HCT116 (cell line): ENCODE measurements at regions not wholly inside any gene's neighbourhood (a gene's known extent, or its start where the extent isn't known, plus 50 kb on each side); places are given as distances from the start of the nearest gene placed in this dataset.

ENCODE experiments used
- ATAC-seq: fragments of 200-7000 bp; cut with Tn5 transposase; 2 replicates; pipeline ENCODE4 v1.9.1; 2020; ENCODE audit warnings: mild to moderate bottlenecking, moderate library complexity
- BruUV-seq: library from RNA; stranded (reverse); fragments of 400-500 nt; replicated peaks from 2 replicates; lab custom pipeline; 2021; lab: Mats Ljungman, UMichigan
- CTCF ChIA-PET: fragments of 300-600 bp; sonication (Branson Sonifier 250); formaldehyde crosslinking; loops from one replicate; lab custom pipeline; 2021; ENCODE audit warnings: antibody characterized with exemption; lab: Charles Lee
- POLR2A ChIA-PET: fragments of 300-600, 350-600 bp; sonication (Branson Sonifier 250); formaldehyde crosslinking; loops from one replicate; lab custom pipeline; 2021; ENCODE audit warnings: antibody characterized with exemption; lab: Charles Lee
- RAD21 ChIA-PET, 2 experiments: fragments of 300-600 bp; sonication (Branson Sonifier 250); formaldehyde crosslinking; loops; one replicate each; lab custom pipeline; 2023; ENCODE audit warnings: low total read pairs in 2 of 2; ENCODE audit not compliant: uncharacterized antibody in 2 of 2, unreplicated experiment in 2 of 2, low non-redundant PET in 1 of 2; lab: Charles Lee
- DNase-seq: peaks from one replicate; pipeline ENCODE4 v3.0.0-alpha.2; 2010; ENCODE audit warnings: low read depth, low spot score
- H2AFZ ChIP-seq: fragments of 200-600 bp; shearing (Covaris generic), sonication (generic); 2 replicates; pipeline ENCODE4 v1.6.1; 2017; ENCODE audit warnings: low read depth, mixed run types, mixed read lengths, antibody characterized with exemption, low read length; ENCODE audit not compliant: poor library complexity, severe bottlenecking
- H3K27ac ChIP-seq: 2 replicates; pipeline ENCODE4 v1.5.1; 2012; ENCODE audit warnings: low read depth, low read length
- H3K27me3 ChIP-seq: fragments of 200-600 bp; sonication (generic); 2 replicates; pipeline ENCODE4 v1.6.1; 2016; ENCODE audit warnings: mixed run types, low read length, mixed read lengths; ENCODE audit not compliant: insufficient read depth
- H3K36me3 ChIP-seq, 2 experiments: fragments of 200-500 bp in 1 of 2; fragments of 200-600 bp in 1 of 2; sonication (Bioruptor generic) in 1 of 2; sonication (generic) in 1 of 2; 2 replicates each; pipeline versions ENCODE4 v1.5.1 to v1.6.1; 2014 to 2016; ENCODE audit warnings: low read length in 2 of 2, inconsistent platforms in 1 of 2, mixed read lengths in 1 of 2, mixed run types in 1 of 2; ENCODE audit not compliant: insufficient read depth in 2 of 2, control insufficient read depth in 1 of 2
- H3K4me1 ChIP-seq, 2 experiments: fragments of 200-600 bp in 1 of 2; sonication (generic) in 1 of 2; 2 replicates each; pipeline versions ENCODE4 v1.5.1 to v1.6.1; 2012 to 2017; ENCODE audit warnings: low read length in 2 of 2, inconsistent platforms in 1 of 2, mild to moderate bottlenecking in 1 of 2, mixed read lengths in 1 of 2, mixed run types in 1 of 2, moderate library complexity in 1 of 2; ENCODE audit not compliant: insufficient read depth in 2 of 2, control insufficient read depth in 1 of 2
- H3K4me2 ChIP-seq: fragments of 200-600 bp; sonication (generic); 2 replicates; pipeline ENCODE4 v1.6.1; 2017; ENCODE audit warnings: mixed run types, low read length, mixed read lengths
- H3K4me3 ChIP-seq, 2 experiments: fragments of 200-600 bp in 1 of 2; sonication (generic) in 1 of 2; replicated peaks in 1 of 2; 2 replicates each; pipeline ENCODE4 v1.5.1; 2011 to 2016; ENCODE audit warnings: low read length in 2 of 2, control low read depth in 1 of 2, low read depth in 1 of 2, mild to moderate bottlenecking in 1 of 2, mixed read lengths in 1 of 2, mixed run types in 1 of 2
- H3K79me2 ChIP-seq: fragments of 200-600 bp; sonication (generic); 2 replicates; pipeline ENCODE4 v1.6.1; 2017; ENCODE audit warnings: mild to moderate bottlenecking, mixed run types, low read length, moderate library complexity, mixed read lengths; ENCODE audit not compliant: insufficient read depth
- H3K9ac ChIP-seq: fragments of 200-600 bp; sonication (generic); 2 replicates; pipeline ENCODE4 v1.6.1; 2016; ENCODE audit warnings: low read length, mixed read lengths
- H3K9me2 ChIP-seq: fragments of 200-600 bp; sonication (generic), shearing (Covaris generic); 2 replicates; pipeline ENCODE4 v1.6.1; 2017; ENCODE audit warnings: mixed run types, mild to moderate bottlenecking, moderate library complexity; ENCODE audit not compliant: insufficient read depth
- H3K9me3 ChIP-seq, 2 experiments: fragments of 200-500 bp in 1 of 2; fragments of 200-600 bp in 1 of 2; sonication (Bioruptor generic) in 1 of 2; sonication (generic) in 1 of 2; 2 replicates each; pipeline ENCODE4 v1.6.1; 2014 to 2017; ENCODE audit warnings: low read length in 2 of 2, mixed read lengths in 2 of 2, inconsistent platforms in 1 of 2, low read depth in 1 of 2, mild to moderate bottlenecking in 1 of 2, mixed run types in 1 of 2, moderate library complexity in 1 of 2; ENCODE audit not compliant: control insufficient read depth in 1 of 2, insufficient read depth in 1 of 2
- H4K20me1 ChIP-seq: fragments of 200-600 bp; sonication (generic), shearing (Covaris generic); 2 replicates; pipeline ENCODE4 v1.6.1; 2017; ENCODE audit warnings: mixed run types, mild to moderate bottlenecking, moderate library complexity; ENCODE audit not compliant: insufficient read depth
- ATF3 ChIP-seq: IDR thresholded peaks from 2 replicates; pipeline ENCODE4 v1.6.1; 2012
- CEBPB ChIP-seq: IDR thresholded peaks from 2 replicates; pipeline ENCODE4 v1.6.1; 2012; ENCODE audit warnings: low read depth
- CTCF ChIP-seq, 3 experiments: fragments of 200-600 bp in 1 of 3; sonication (generic) in 1 of 3; IDR thresholded peaks in 2 of 3; conservative IDR thresholded peaks in 1 of 3; 2 replicates each; pipeline ENCODE4 v1.5.1; 2012 to 2017; ENCODE audit warnings: low read depth in 2 of 3, low read length in 2 of 3, antibody characterized with exemption in 1 of 3, borderline replicate concordance in 1 of 3, control low read depth in 1 of 3, mild to moderate bottlenecking in 1 of 3, mixed read lengths in 1 of 3, mixed run types in 1 of 3, moderate library complexity in 1 of 3; ENCODE audit not compliant: insufficient read depth in 1 of 3
- ELF1 ChIP-seq: IDR thresholded peaks from 2 replicates; pipeline ENCODE4 v1.6.1; 2012; ENCODE audit warnings: low read depth, borderline replicate concordance
- EZH2phosphoT487 ChIP-seq: fragments of 200-600 bp; IDR thresholded peaks from 2 replicates; pipeline ENCODE4 v1.6.1; 2018; ENCODE audit warnings: antibody characterized with exemption, borderline replicate concordance
- FOSL1 ChIP-seq: IDR thresholded peaks from 2 replicates; pipeline ENCODE4 v1.6.1; 2012; ENCODE audit warnings: low read depth
- JUND ChIP-seq: IDR thresholded peaks from 2 replicates; pipeline ENCODE4 v1.6.1; 2012
- MAX ChIP-seq: IDR thresholded peaks from 2 replicates; pipeline ENCODE4 v1.6.1; 2012
- POLR2A ChIP-seq: IDR thresholded peaks from 2 replicates; pipeline ENCODE4 v1.7.0; 2011; ENCODE audit warnings: borderline replicate concordance; ENCODE audit not compliant: insufficient read depth, insufficient read length; ENCODE audit errors: extremely low read depth
- POLR2AphosphoS5 ChIP-seq: IDR thresholded peaks from 2 replicates; pipeline ENCODE4 v1.6.1; 2011; ENCODE audit warnings: mild to moderate bottlenecking, low read depth, low read length, moderate library complexity
- SP1 ChIP-seq: IDR thresholded peaks from 2 replicates; pipeline ENCODE4 v1.6.1; 2012; ENCODE audit warnings: low read depth
- SRF ChIP-seq: IDR thresholded peaks from 2 replicates; pipeline ENCODE4 v1.6.1; 2012; ENCODE audit warnings: low read depth
- TCF7L2 ChIP-seq: IDR thresholded peaks from 2 replicates; pipeline ENCODE4 v1.7.0; 2011; ENCODE audit warnings: borderline replicate concordance, inconsistent platforms; ENCODE audit not compliant: insufficient read depth, insufficient read length; ENCODE audit errors: extremely low read depth
- YY1 ChIP-seq: IDR thresholded peaks from 2 replicates; pipeline ENCODE4 v1.6.1; 2011; ENCODE audit warnings: low read length, low read depth, moderate library complexity, mild to moderate bottlenecking; ENCODE audit not compliant: insufficient replicate concordance; ENCODE audit errors: extremely low read depth
- ZBTB33 ChIP-seq: IDR thresholded peaks from 2 replicates; pipeline ENCODE4 v1.6.1; 2011; ENCODE audit warnings: mild to moderate bottlenecking, low read length, moderate library complexity; ENCODE audit not compliant: insufficient replicate concordance; ENCODE audit errors: extremely low read depth
- ZFX ChIP-seq: fragments of 450-650 bp; IDR thresholded peaks from 2 replicates; pipeline ENCODE4 v1.6.1; 2017
- ZNF274 ChIP-seq: fragments of 200-500 bp; sonication (Bioruptor generic); IDR thresholded peaks from 2 replicates; pipeline ENCODE4 v1.6.1; 2014; ENCODE audit warnings: mild to moderate bottlenecking, low read depth, low read length, inconsistent platforms
- intact Hi-C: fragments of 100-400 bp; cut with micrococcal nuclease; formaldehyde crosslinking; loops from 2 replicates; pipeline ENCODE4 v1.10.0; 2022

- intact Hi-C loops, result no loop called here
- Histone ChIP-seq H3K79me2 (no peaks in the 10 kb centered on the region), H3K27me3 (no peaks in the 10 kb centered on the region), H4K20me1 (no peaks in the 10 kb centered on the region), H3K36me3 (no peaks in the 10 kb centered on the region), H3K27ac (no peak overlapping the region), H2AFZ (no peak overlapping the region), H3K9ac (no peak overlapping the region), H3K9me2 (no peaks in the 10 kb centered on the region), H3K9me3 (peaks cover 0 to 19% of the 10 kb centered on the region in 2 experiments), H3K4me3 (no peak overlapping the region), H3K4me1 (no peaks in the 10 kb centered on the region), H3K4me2 (no peak overlapping the region)
- DNase-seq, result no peak
- POLR2A ChIA-PET, result no interaction called here
- no peak for ATAC-seq
- no TSS peak for BruUV-seq
- CTCF ChIA-PET, result no interaction called here
- no peak for TF ChIP-seq SRF
- no peak for TF ChIP-seq CTCF (IDR thresholded peaks at IDR 0.05 in 2 of 3, conservative IDR thresholded peaks at IDR 0.05 in 1 of 3; ENCODE audit: borderline replicate concordance in 1 of 3, insufficient read depth in 1 of 3, low read depth in 2 of 3, low read length in 2 of 3)
- TF ChIP-seq CEBPB, result no peak
- TF ChIP-seq FOSL1, result no peak
- RAD21 ChIA-PET, result no interaction called here
These were observed 233.9 kb upstream of the TSHZ3 start for GRCh38 chr19:31583148-31583547.

GRCh38 chr19:31586282-31586681, 237.0 kb upstream of the TSHZ3 start:
- no peak overlapping the region for H3K27ac ChIP-seq
- H3K9me2 ChIP-seq, result no peaks in the 10 kb centered on the region
- H3K4me1 ChIP-seq, result no peaks in the 10 kb centered on the region
- H3K9me3 ChIP-seq, result peaks cover 0 to 27% of the 10 kb centered on the region in 2 experiments; a peak in 3 of 4 replicates
- DNase-seq, result no peak
- intact Hi-C loops, result no loop called here
- no peaks in the 10 kb centered on the region for H3K79me2 ChIP-seq
- TF ChIP-seq TCF7L2 (no peak), POLR2AphosphoS5 (no peak), ZNF274 (no peak), ELF1 (no peak), SRF (no peak), ATF3 (no peak), YY1 (no peak), MAX (no peak), ZBTB33 (no peak), POLR2A (no peak), ZFX (no peak), EZH2phosphoT487 (no peak), SP1 (no peak), JUND (no peak)
- no peak overlapping the region for H2AFZ ChIP-seq
- no peak overlapping the region for H3K4me2 ChIP-seq
- no peak overlapping the region for H3K9ac ChIP-seq
- POLR2A ChIA-PET, result no interaction called here
- RAD21 ChIA-PET, result no interaction called here
- no peak overlapping the region for H3K4me3 ChIP-seq
- no TSS peak for BruUV-seq
- no peak for ATAC-seq
- no peaks in the 10 kb centered on the region for H4K20me1 ChIP-seq
- CTCF ChIA-PET, result no interaction called here
- H3K27me3 ChIP-seq, result no peaks in the 10 kb centered on the region
- no peaks in the 10 kb centered on the region for H3K36me3 ChIP-seq
